ENCODE measurements at regions not wholly inside any gene's neighbourhood (a gene's known extent, or its start where the extent isn't known, plus 50 kb on each side); places are given as distances from the start of the nearest gene placed in this dataset.
"Not testable (repeated sequence)": the region's sequence is repeated elsewhere in the genome, so short reads cannot be mapped to it uniquely, and the experiment has no call there.

GRCh38 chr21:28421716-28422524 lies 570.8 kb downstream of the LTN1 start:
- no peak for DNase-seq (ENCODE audit: low read depth)

- no peak for DNase-seq (ENCODE audit: low read depth)
Measured at GRCh38 chr21:28419811-28420210, 572.9 kb downstream of the LTN1 start.

GRCh38 chr21:28418726-28419514 lies 573.8 kb downstream of the LTN1 start:
- no peak for DNase-seq (ENCODE audit: low read depth)

- DNase-seq (ENCODE audit: low read depth): peak; percentile 14
Measured at GRCh38 chr21:28410256-28410655, 582.4 kb downstream of the LTN1 start.

- DNase-seq (ENCODE audit: low read depth): no peak
Measured at GRCh38 chr21:28402616-28402989, 590.1 kb downstream of the LTN1 start.

- DNase-seq (ENCODE audit: low read depth): no peak
Measured at GRCh38 chr21:28397040-28397439, 595.6 kb downstream of the LTN1 start.

- DNase-seq (ENCODE audit: low read depth): no peak
Measured at GRCh38 chr21:28396421-28396820, 596.3 kb downstream of the LTN1 start.

- DNase-seq (ENCODE audit: low read depth): no peak
Measured at GRCh38 chr21:28393279-28393678, 599.4 kb downstream of the LTN1 start.

- no peak for DNase-seq (ENCODE audit: low read depth)
Measured at GRCh38 chr21:28391938-28392849, 600.5 kb downstream of the LTN1 start.

- no peak for DNase-seq (ENCODE audit: low read depth)
Measured at GRCh38 chr21:28387220-28387619, 605.5 kb downstream of the LTN1 start.

GRCh38 chr21:28385845-28386244 lies 606.8 kb downstream of the LTN1 start:
- DNase-seq (ENCODE audit: low read depth): no peak

- DNase-seq (ENCODE audit: low read depth): not testable (repeated sequence)
Measured at GRCh38 chr21:28381000-28381745, 611.5 kb downstream of the LTN1 start.

GRCh38 chr21:28380241-28380640 lies 612.4 kb downstream of the LTN1 start:
- DNase-seq (ENCODE audit: low read depth): no peak

GRCh38 chr21:28378026-28378425 lies 614.7 kb downstream of the LTN1 start:
- DNase-seq (ENCODE audit: low read depth): no peak

GRCh38 chr21:28375708-28376385 lies 616.8 kb downstream of the LTN1 start:
- no peak for DNase-seq (ENCODE audit: low read depth)

- no peak for DNase-seq (ENCODE audit: low read depth)
Measured at GRCh38 chr21:28374881-28375280, 617.8 kb downstream of the LTN1 start.

- no peak for DNase-seq (ENCODE audit: low read depth)
Measured at GRCh38 chr21:28371713-28372112, 621.0 kb downstream of the LTN1 start.

GRCh38 chr21:28359300-28359699 lies 633.4 kb downstream of the LTN1 start:
- no peak for DNase-seq (ENCODE audit: low read depth)

GRCh38 chr21:28358702-28359101 lies 634.0 kb downstream of the LTN1 start:
- no peak for DNase-seq (ENCODE audit: low read depth)

GRCh38 chr21:28358170-28358569 lies 634.5 kb downstream of the LTN1 start:
- DNase-seq (ENCODE audit: low read depth): peak; percentile 45

- DNase-seq (ENCODE audit: low read depth): peak; percentile 28
Measured at GRCh38 chr21:28357743-28358142, 634.9 kb downstream of the LTN1 start.

Data from forelimb muscle (tissue), 1 donor.